Ishikawa (cell line): ENCODE measurements at regions not wholly inside any gene's neighbourhood (a gene's known extent, or its start where the extent isn't known, plus 50 kb on each side); places are given as distances from the start of the nearest gene placed in this dataset.

Source experiments
- CEBPB ChIP-seq: IDR thresholded peaks from 2 replicates; pipeline ENCODE4 v1.6.1; 2012
- CREB1 ChIP-seq: IDR thresholded peaks from 2 replicates; pipeline ENCODE4 v1.6.1; 2012; ENCODE audit warnings: low read depth
- EGR1 ChIP-seq: IDR thresholded peaks from 2 replicates; pipeline ENCODE4 v1.6.1; 2012
- EP300 ChIP-seq: IDR thresholded peaks from 2 replicates; pipeline ENCODE4 v1.6.1; 2012; ENCODE audit warnings: borderline replicate concordance
- FOXM1 ChIP-seq: IDR thresholded peaks from 2 replicates; pipeline ENCODE4 v1.6.1; 2012; ENCODE audit warnings: low read depth, borderline replicate concordance
- MAX ChIP-seq: IDR thresholded peaks from 2 replicates; pipeline ENCODE4 v1.6.1; 2012
- NFIC ChIP-seq: IDR thresholded peaks from 2 replicates; pipeline ENCODE4 v1.6.1; 2012
- RAD21 ChIP-seq: IDR thresholded peaks from 2 replicates; pipeline ENCODE4 v1.6.1; 2012; ENCODE audit warnings: low read depth
- REST ChIP-seq: IDR thresholded peaks from 2 replicates; pipeline ENCODE4 v1.6.1; 2012; ENCODE audit warnings: low read depth, mild to moderate bottlenecking
- TAF1 ChIP-seq: IDR thresholded peaks from 2 replicates; pipeline ENCODE4 v1.6.1; 2012; ENCODE audit warnings: low read depth, mild to moderate bottlenecking
- TCF12 ChIP-seq: IDR thresholded peaks from 2 replicates; pipeline ENCODE4 v1.6.1; 2012; ENCODE audit warnings: low read depth
- TEAD4 ChIP-seq: IDR thresholded peaks from 2 replicates; pipeline ENCODE4 v1.6.1; 2012
- USF1 ChIP-seq: IDR thresholded peaks from 2 replicates; pipeline ENCODE4 v1.6.1; 2012
- YY1 ChIP-seq: IDR thresholded peaks from 2 replicates; pipeline ENCODE4 v1.6.1; 2012; ENCODE audit warnings: low read depth
- ZBTB7A ChIP-seq: IDR thresholded peaks from 2 replicates; pipeline ENCODE4 v1.6.1; 2012; ENCODE audit warnings: low read depth

- TF ChIP-seq CEBPB (no peak), TEAD4 (no peak), ZBTB7A (no peak), YY1 (no peak)
These were observed 103.4 kb upstream of the KCNG1 start for GRCh38 chr20:51126337-51126736.

GRCh38 chr20:51125780-51126179 lies 102.9 kb upstream of the KCNG1 start:
- TF ChIP-seq FOXM1 (no peak), TEAD4 (no peak), RAD21 (no peak), NFIC (no peak), MAX (no peak), TCF12 (no peak), ZBTB7A (no peak), CREB1 (no peak), EP300 (no peak), EGR1 (no peak)

- no peak for TF ChIP-seq TCF12
- TF ChIP-seq NFIC = no peak
- TF ChIP-seq TEAD4 = no peak
- TF ChIP-seq TAF1 = no peak
- TF ChIP-seq USF1 = no peak
- no peak for TF ChIP-seq EGR1
- no peak for TF ChIP-seq CREB1
- no peak for TF ChIP-seq ZBTB7A
- no peak for TF ChIP-seq MAX
- no peak for TF ChIP-seq RAD21
- no peak for TF ChIP-seq CEBPB
- no peak for TF ChIP-seq YY1
- no peak for TF ChIP-seq REST
- no peak for TF ChIP-seq FOXM1
- TF ChIP-seq EP300 = no peak
These were observed 102.2 kb upstream of the KCNG1 start for GRCh38 chr20:51125105-51125504.

GRCh38 chr20:51122931-51123658 lies 100.2 kb upstream of the KCNG1 start:
- no peak for TF ChIP-seq USF1
- no peak for TF ChIP-seq TCF12
- TF ChIP-seq ZBTB7A = no peak
- TF ChIP-seq TEAD4 = no peak
- no peak for TF ChIP-seq FOXM1
- no peak for TF ChIP-seq EGR1
- no peak for TF ChIP-seq YY1
- no peak for TF ChIP-seq RAD21
- no peak for TF ChIP-seq MAX
- TF ChIP-seq TAF1 = no peak
- TF ChIP-seq REST = no peak
- no peak for TF ChIP-seq CREB1
- no peak for TF ChIP-seq CEBPB
- no peak for TF ChIP-seq EP300
- TF ChIP-seq NFIC = no peak

GRCh38 chr20:51121901-51122412 lies 99.0 kb upstream of the KCNG1 start:
- TF ChIP-seq TAF1 = no peak
- no peak for TF ChIP-seq EGR1
- no peak for TF ChIP-seq TEAD4
- TF ChIP-seq REST = no peak
- TF ChIP-seq ZBTB7A = no peak
- TF ChIP-seq TCF12 = no peak
- no peak for TF ChIP-seq EP300
- TF ChIP-seq CREB1 = no peak
- TF ChIP-seq MAX = no peak
- TF ChIP-seq RAD21 = no peak
